H1 (cell line): ENCODE measurements at regions not wholly inside any gene's neighbourhood (a gene's known extent, or its start where the extent isn't known, plus 50 kb on each side); places are given as distances from the start of the nearest gene placed in this dataset.

ENCODE experiments used
- CTCF ChIA-PET: fragments of 300-600 bp; sonication (Branson Sonifier 250); formaldehyde crosslinking; loops from one replicate; lab custom pipeline; 2021; ENCODE audit not compliant: partially characterized antibody; lab: Charles Lee
- POLR2A ChIA-PET: fragments of 300-600 bp; sonication (Branson Sonifier 250); formaldehyde crosslinking; loops from one replicate; lab custom pipeline; 2021; ENCODE audit warnings: inconsistent platforms; ENCODE audit not compliant: partially characterized antibody; lab: Charles Lee
- DNase-seq, 2 experiments: peaks; one replicate each; pipeline versions ENCODE4 v3.0.0 to v3.0.0-alpha.2; 2010 to 2022; ENCODE audit warnings: low spot score in 2 of 2, low read depth in 1 of 2, mixed read lengths in 1 of 2
- FAIRE-seq: peaks from 2 replicates; lab custom pipeline; 2011; peaks lifted over from hg19 to GRCh38; lab: Jason Lieb, UNC
- H2AFZ ChIP-seq: 2 replicates; pipeline ENCODE4 v1.8.1; 2012; ENCODE audit warnings: low read length, inconsistent platforms
- H2AK5ac ChIP-seq: 2 replicates; pipeline ENCODE4 v1.6.1; 2013; ENCODE audit warnings: low read depth, low read length
- H2BK120ac ChIP-seq: replicated peaks from 2 replicates; pipeline ENCODE3; 2013; ENCODE audit warnings: low read depth, low read length, inconsistent platforms
- H2BK12ac ChIP-seq: 2 replicates; pipeline ENCODE4 v1.6.1; 2013; ENCODE audit warnings: low read depth, low read length
- H2BK15ac ChIP-seq: 2 replicates; pipeline ENCODE4 v1.6.1; 2013; ENCODE audit warnings: low read length
- H2BK20ac ChIP-seq: 2 replicates; pipeline ENCODE4 v1.6.1; 2013; ENCODE audit warnings: low read length
- H2BK5ac ChIP-seq: 2 replicates; pipeline ENCODE4 v1.6.1; 2013; ENCODE audit warnings: low read depth, low read length
- H3K14ac ChIP-seq: 2 replicates; pipeline ENCODE4 v1.6.1; 2013; ENCODE audit warnings: inconsistent platforms; ENCODE audit not compliant: insufficient read length
- H3K18ac ChIP-seq: 2 replicates; pipeline ENCODE4 v1.6.1; 2013; ENCODE audit warnings: low read length; ENCODE audit errors: extremely low read depth
- H3K23ac ChIP-seq: 2 replicates; pipeline ENCODE4 v1.6.1; 2013; ENCODE audit warnings: inconsistent platforms; ENCODE audit not compliant: insufficient read length
- H3K23me2 ChIP-seq: 2 replicates; pipeline ENCODE4 v1.6.1; 2013; ENCODE audit warnings: low read depth, low read length
- H3K27ac ChIP-seq: 2 replicates; pipeline ENCODE4 v1.6.1; 2011; ENCODE audit warnings: low read depth, low read length, inconsistent platforms
- H3K27me3 ChIP-seq, 4 experiments: replicated peaks in 1 of 4; 1 replicate in 1 of 4; 2 replicates in 3 of 4; pipeline versions ENCODE4 v1.6.1 to v1.8.1; 2011 to 2013; ENCODE audit warnings: low read length in 3 of 4, mild to moderate bottlenecking in 3 of 4, inconsistent platforms in 2 of 4, mixed read lengths in 2 of 4, moderate library complexity in 1 of 4; ENCODE audit not compliant: control insufficient read depth in 3 of 4, insufficient read depth in 3 of 4; ENCODE audit errors: extremely low read depth in 1 of 4
- H3K36me3 ChIP-seq, 4 experiments: 2 replicates each; pipeline versions ENCODE4 v1.6.1 to v1.8.1; 2011 to 2013; ENCODE audit warnings: mild to moderate bottlenecking in 4 of 4, low read length in 3 of 4, moderate library complexity in 2 of 4, control low read depth in 1 of 4, inconsistent platforms in 1 of 4; ENCODE audit not compliant: insufficient read depth in 4 of 4, control insufficient read depth in 2 of 4
- H3K4ac ChIP-seq: replicated peaks from 2 replicates; pipeline ENCODE3; 2013; ENCODE audit warnings: low read length, low read depth, mixed read lengths, inconsistent platforms; ENCODE audit not compliant: insufficient read length
- H3K4me1 ChIP-seq, 4 experiments: replicated peaks in 1 of 4; 1 replicate in 1 of 4; 2 replicates in 3 of 4; pipeline versions ENCODE4 v1.6.1 to v1.8.1; 2011 to 2013; ENCODE audit warnings: low read length in 3 of 4, inconsistent platforms in 2 of 4, mixed read lengths in 1 of 4; ENCODE audit not compliant: insufficient read depth in 4 of 4, control insufficient read depth in 3 of 4
- H3K4me2 ChIP-seq, 2 experiments: 2 replicates each; pipeline versions ENCODE4 v1.6.1 to v1.8.1; 2011 to 2013; ENCODE audit warnings: low read depth in 2 of 2, low read length in 2 of 2, control low read depth in 1 of 2, inconsistent platforms in 1 of 2, mild to moderate bottlenecking in 1 of 2; ENCODE audit not compliant: insufficient read depth in 1 of 2
- H3K4me3 ChIP-seq, 4 experiments: fragments of 200-600, 300-600 bp in 1 of 4; sonication (generic), shearing (Covaris generic), sonication (Bioruptor Twin) in 1 of 4; 2 replicates each; pipeline versions ENCODE4 v1.5.1 to v1.8.1; 2011 to 2016; ENCODE audit warnings: low read length in 4 of 4, low read depth in 3 of 4, control low read depth in 2 of 4, inconsistent platforms in 2 of 4, mild to moderate bottlenecking in 2 of 4, mixed read lengths in 1 of 4, moderate library complexity in 1 of 4; ENCODE audit not compliant: insufficient read depth in 2 of 4; ENCODE audit errors: extremely low read depth in 1 of 4
- H3K56ac ChIP-seq: replicated peaks from 2 replicates; pipeline ENCODE3; 2013; ENCODE audit warnings: low read depth, mild to moderate bottlenecking, mixed read lengths, low read length, inconsistent platforms; ENCODE audit not compliant: insufficient read length
- H3K79me1 ChIP-seq: 2 replicates; pipeline ENCODE4 v1.6.1; 2013; ENCODE audit warnings: low read depth, low read length, control low read depth
- H3K79me2 ChIP-seq, 2 experiments: 2 replicates each; pipeline versions ENCODE4 v1.6.1 to v1.8.1; 2012 to 2013; ENCODE audit warnings: low read length in 2 of 2, mild to moderate bottlenecking in 2 of 2, inconsistent platforms in 1 of 2; ENCODE audit not compliant: insufficient read depth in 2 of 2, control insufficient read depth in 1 of 2
- H3K9ac ChIP-seq, 4 experiments: replicated peaks in 1 of 4; 1 replicate in 1 of 4; 2 replicates in 3 of 4; pipeline versions ENCODE4 v1.6.1 to v1.8.1; 2011 to 2013; ENCODE audit warnings: low read depth in 3 of 4, low read length in 3 of 4, control low read depth in 2 of 4, mild to moderate bottlenecking in 2 of 4, moderate library complexity in 2 of 4, inconsistent platforms in 1 of 4; ENCODE audit errors: extremely low read depth in 1 of 4
- H3K9me3 ChIP-seq, 2 experiments: 2 replicates each; pipeline versions ENCODE4 v1.6.1 to v1.8.1; 2012 to 2013; ENCODE audit warnings: mild to moderate bottlenecking in 2 of 2, moderate library complexity in 2 of 2, control low read depth in 1 of 2, inconsistent platforms in 1 of 2, low read depth in 1 of 2, low read length in 1 of 2, mixed read lengths in 1 of 2; ENCODE audit not compliant: insufficient read depth in 2 of 2
- H4K20me1 ChIP-seq, 2 experiments: replicated peaks in 1 of 2; 2 replicates each; pipeline versions ENCODE3 to v1.8.1; 2011 to 2013; ENCODE audit warnings: inconsistent platforms in 2 of 2, low read length in 2 of 2, mild to moderate bottlenecking in 1 of 2; ENCODE audit not compliant: insufficient read depth in 2 of 2, control insufficient read depth in 1 of 2
- H4K5ac ChIP-seq: 2 replicates; pipeline ENCODE4 v1.6.1; 2013; ENCODE audit warnings: low read length, low read depth, mixed read lengths, inconsistent platforms; ENCODE audit not compliant: insufficient read length
- H4K8ac ChIP-seq: 2 replicates; pipeline ENCODE4 v1.8.0; 2013; ENCODE audit warnings: mild to moderate bottlenecking, moderate library complexity, low read length, inconsistent platforms; ENCODE audit not compliant: insufficient read depth; ENCODE audit errors: extremely low read depth
- H4K91ac ChIP-seq: replicated peaks from 2 replicates; pipeline ENCODE3; 2013; ENCODE audit warnings: low read length, mixed read lengths, inconsistent platforms; ENCODE audit not compliant: insufficient read length
- CHD2 ChIP-seq: IDR thresholded peaks from 2 replicates; pipeline ENCODE4 v1.6.1; 2012; ENCODE audit warnings: low read length, improper control_type of control experiment
- JUN ChIP-seq: IDR thresholded peaks from 2 replicates; pipeline ENCODE4 v1.6.1; 2011; ENCODE audit warnings: low read depth, mild to moderate bottlenecking, improper control_type of control experiment, low read length
- TAF1 ChIP-seq: IDR thresholded peaks from 2 replicates; pipeline ENCODE4 v1.6.1; 2011; ENCODE audit warnings: mild to moderate bottlenecking, low read depth, low read length
- WGBS, 2 experiments: shearing (Covaris generic) in 1 of 2; methylation state at CpG; one replicate each; pipeline versions ENCODE4 v1.1.6 to v1.1.7; 2013 to 2015; ENCODE audit warnings: low lambda C conversion rate in 2 of 2, mixed read lengths in 2 of 2, inconsistent platforms in 1 of 2, low coverage in 1 of 2, missing lambda C conversion rate in 1 of 2; ENCODE audit not compliant: insufficient replicate concordance in 2 of 2, insufficient coverage in 1 of 2, insufficient read length in 1 of 2; ENCODE audit errors: extremely low coverage in 1 of 2, missing lambda C conversion rate in 1 of 2; 5-methylcytosine and 5-hydroxymethylcytosine counted together

- H4K8ac ChIP-seq, result no peak overlapping the region
- H3K9me3 ChIP-seq, result no peaks in the 10 kb centered on the region
- DNase-seq, result no peak
- ChIA-PET CTCF (interaction anchor here (1.1 to 1.4 kb wide), 3 partner anchors 10 to 21 kb away, joined by 3 read pairs; no protein-coding TSS in a partner anchor), POLR2A (no interaction called here)
- H3K18ac ChIP-seq, result no peak overlapping the region
- no peak overlapping the region for H3K27ac ChIP-seq
- no peaks in the 10 kb centered on the region for H4K20me1 ChIP-seq
- no peaks in the 10 kb centered on the region for H3K79me2 ChIP-seq
- H2AK5ac ChIP-seq, result no peak overlapping the region
- H3K36me3 ChIP-seq, result no peaks in the 10 kb centered on the region
- H4K5ac ChIP-seq, result no peak overlapping the region
- H3K4me3 ChIP-seq, result no peak overlapping the region
- WGBS, 2 experiments, result 93% methylated on average over 9 of the region's 9 CpGs; no CpG with 5 or more reads in 1 of the 2 experiments
- no peak for FAIRE-seq
- H3K4me1 ChIP-seq, result peaks cover 0 to 6% (median 2%) of the 10 kb centered on the region in 4 experiments; a peak in 2 of 7 replicates
- H3K56ac ChIP-seq, result no peak overlapping the region
- TF ChIP-seq CHD2 (no peak), TAF1 (no peak), JUN (no peak)
- no peaks in the 10 kb centered on the region for H3K79me1 ChIP-seq
- H3K23ac ChIP-seq, result no peak overlapping the region
- no peak overlapping the region for H2BK5ac ChIP-seq
- no peak overlapping the region for H3K14ac ChIP-seq
- H2BK12ac ChIP-seq, result no peak overlapping the region
- no peak overlapping the region for H4K91ac ChIP-seq
- H3K9ac ChIP-seq, result no peak overlapping the region
- H3K23me2 ChIP-seq, result no peaks in the 10 kb centered on the region
- H2BK120ac ChIP-seq, result no peak overlapping the region
- no peak overlapping the region for H3K4me2 ChIP-seq
- no peak overlapping the region for H2BK20ac ChIP-seq
- H2BK15ac ChIP-seq, result no peak overlapping the region
- H3K4ac ChIP-seq, result no peak overlapping the region
- peak overlapping the region; percentile 78; the same call in 1 of the 2 replicates for H2AFZ ChIP-seq
- H3K27me3 ChIP-seq, result no peaks in the 10 kb centered on the region
Observed at GRCh38 chr2:181810823-181811695, 80.5 kb upstream of the ITPRID2 start.
